Ascending aorta (tissue), 2 donors: ENCODE measurements at regions not wholly inside any gene's neighbourhood (a gene's known extent, or its start where the extent isn't known, plus 50 kb on each side); places are given as distances from the start of the nearest gene placed in this dataset.

Source experiments
- DNase-seq, 2 donors: peaks; one replicate each; pipeline ENCODE4 v3.0.0-alpha.2; 2019; ENCODE audit warnings: low spot score in 2 of 2
- H3K27ac ChIP-seq, 2 donors: fragments of 200-600 bp; sonication (generic); one replicate each; pipeline ENCODE4 v1.5.1; 2016 to 2017; ENCODE audit warnings: mild to moderate bottlenecking in 1 of 2
- H3K27me3 ChIP-seq: fragments of 200-600 bp; sonication (generic); one replicate; pipeline ENCODE4 v1.5.1; 2017
- H3K36me3 ChIP-seq, 2 donors: fragments of 200-600 bp; sonication (generic); one replicate each; pipeline ENCODE4 v1.5.1; 2016
- H3K4me1 ChIP-seq, 2 donors: fragments of 200-600 bp; sonication (generic); one replicate each; pipeline ENCODE4 v1.5.1; 2016 to 2017; ENCODE audit warnings: mild to moderate bottlenecking in 1 of 2
- H3K4me3 ChIP-seq, 2 donors: fragments of 200-600 bp; sonication (generic); one replicate each; pipeline ENCODE4 v1.5.1; 2016 to 2017; ENCODE audit warnings: mild to moderate bottlenecking in 1 of 2
- H3K9me3 ChIP-seq, 2 donors: fragments of 200-600 bp; sonication (generic); one replicate each; pipeline ENCODE4 v1.5.1; 2016
- CTCF ChIP-seq, 3 experiments: fragments of 200-600 bp in 2 of 3; fragments of 450-650 bp in 1 of 3; sonication (generic) in 2 of 3; IDR thresholded peaks; one replicate each; pipeline ENCODE4 v1.5.1; 2016 to 2019; ENCODE audit warnings: antibody characterized with exemption in 3 of 3, mild to moderate bottlenecking in 1 of 3, moderate library complexity in 1 of 3
- intact Hi-C: fragments of 100-400 bp; cut with DNase I; formaldehyde crosslinking; loops from one replicate; pipeline ENCODE4 v1.15.1; 2023

- Histone ChIP-seq H3K4me3 (no peak overlapping the region), H3K27me3 (no peaks in the 10 kb centered on the region), H3K36me3 (no peaks in the 10 kb centered on the region), H3K9me3 (no peaks in the 10 kb centered on the region), H3K27ac (peak overlapping the region; percentile 9 to 31), H3K4me1 (no peaks in the 10 kb centered on the region)
- no peak for DNase-seq
- intact Hi-C loops = loop anchor here (10.0 kb wide), 1 partner anchor 105 kb away; the partner anchor contains the start of gene ZNF521
- TF ChIP-seq CTCF (IDR thresholded peaks at IDR 0.05) = no peak
These were observed 107.8 kb upstream of the ZNF521 start for GRCh38 chr18:25459814-25460213.

- H3K27ac ChIP-seq = no peak overlapping the region
- no peaks in the 10 kb centered on the region for H3K4me1 ChIP-seq
- no peak for TF ChIP-seq CTCF (IDR thresholded peaks at IDR 0.05)
- H3K36me3 ChIP-seq = no peaks in the 10 kb centered on the region
- intact Hi-C loops = no loop called here
- no peak for DNase-seq
- H3K4me3 ChIP-seq = no peak overlapping the region
- H3K9me3 ChIP-seq = no peaks in the 10 kb centered on the region
- H3K27me3 ChIP-seq = no peaks in the 10 kb centered on the region
These were observed 105.6 kb upstream of the ZNF521 start for GRCh38 chr18:25457601-25458000.

- Histone ChIP-seq H3K9me3 (no peaks in the 10 kb centered on the region), H3K4me3 (no peak overlapping the region), H3K27ac (no peak overlapping the region), H3K36me3 (no peaks in the 10 kb centered on the region), H3K27me3 (no peaks in the 10 kb centered on the region), H3K4me1 (no peaks in the 10 kb centered on the region)
- no peak for TF ChIP-seq CTCF (IDR thresholded peaks at IDR 0.05)
- no peak for DNase-seq
- intact Hi-C loops = no loop called here
These were observed 105.2 kb upstream of the ZNF521 start for GRCh38 chr18:25457126-25457525.

GRCh38 chr18:25456334-25457010 is 104.5 kb upstream of the ZNF521 start:
- Histone ChIP-seq H3K4me3 (no peak overlapping the region), H3K36me3 (no peaks in the 10 kb centered on the region), H3K4me1 (no peaks in the 10 kb centered on the region), H3K27ac (no peak overlapping the region), H3K27me3 (no peaks in the 10 kb centered on the region), H3K9me3 (no peaks in the 10 kb centered on the region)
- no peak for DNase-seq
- intact Hi-C loops = no loop called here
- TF ChIP-seq CTCF (IDR thresholded peaks at IDR 0.05) = no peak

GRCh38 chr18:25455646-25456045 is 103.7 kb upstream of the ZNF521 start:
- no peak for DNase-seq
- Histone ChIP-seq H3K4me3 (no peak overlapping the region), H3K4me1 (no peaks in the 10 kb centered on the region), H3K9me3 (no peaks in the 10 kb centered on the region), H3K36me3 (no peaks in the 10 kb centered on the region), H3K27me3 (no peaks in the 10 kb centered on the region), H3K27ac (no peak overlapping the region)
- TF ChIP-seq CTCF (IDR thresholded peaks at IDR 0.05) = no peak
- intact Hi-C loops = no loop called here

- no peak overlapping the region for H3K4me3 ChIP-seq
- H3K36me3 ChIP-seq = no peaks in the 10 kb centered on the region
- no peak for TF ChIP-seq CTCF (IDR thresholded peaks at IDR 0.05)
- no peaks in the 10 kb centered on the region for H3K4me1 ChIP-seq
- no peak overlapping the region for H3K27ac ChIP-seq
- DNase-seq = no peak
- H3K27me3 ChIP-seq = no peaks in the 10 kb centered on the region
- H3K9me3 ChIP-seq = no peaks in the 10 kb centered on the region
- intact Hi-C loops = no loop called here
These were observed 103.2 kb upstream of the ZNF521 start for GRCh38 chr18:25455159-25455558.
